ENCODE measurements at regions not wholly inside any gene's neighbourhood (a gene's known extent, or its start where the extent isn't known, plus 50 kb on each side); places are given as distances from the start of the nearest gene placed in this dataset.
A peak's percentile ranks its signal among the peaks of the same experiment; 100 is the strongest.

DNA sequence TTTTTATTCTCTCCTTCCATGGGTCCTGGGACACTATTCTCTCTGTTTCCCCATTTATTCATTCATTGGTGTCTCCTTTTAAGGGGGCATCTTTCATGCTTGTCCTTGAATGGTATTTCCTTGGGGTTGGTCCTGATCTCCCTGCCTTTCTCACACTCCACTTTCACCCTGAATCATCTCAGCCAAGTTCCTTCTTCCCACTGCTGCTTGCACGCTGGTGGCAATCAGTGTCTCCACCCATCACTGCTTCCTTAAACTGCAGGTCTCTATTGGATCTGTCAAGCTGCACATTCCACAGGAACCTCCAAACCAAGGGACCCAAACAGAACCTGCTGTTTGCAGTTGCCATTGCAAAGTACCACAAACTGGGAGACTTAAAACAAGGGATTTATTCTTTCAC is 89.3 kb upstream of the SDK2 start:
- ATAC-seq, result peak; percentile 43
- H3K27ac ChIP-seq, result no peak overlapping the region
- TF ChIP-seq, protein P1, sequence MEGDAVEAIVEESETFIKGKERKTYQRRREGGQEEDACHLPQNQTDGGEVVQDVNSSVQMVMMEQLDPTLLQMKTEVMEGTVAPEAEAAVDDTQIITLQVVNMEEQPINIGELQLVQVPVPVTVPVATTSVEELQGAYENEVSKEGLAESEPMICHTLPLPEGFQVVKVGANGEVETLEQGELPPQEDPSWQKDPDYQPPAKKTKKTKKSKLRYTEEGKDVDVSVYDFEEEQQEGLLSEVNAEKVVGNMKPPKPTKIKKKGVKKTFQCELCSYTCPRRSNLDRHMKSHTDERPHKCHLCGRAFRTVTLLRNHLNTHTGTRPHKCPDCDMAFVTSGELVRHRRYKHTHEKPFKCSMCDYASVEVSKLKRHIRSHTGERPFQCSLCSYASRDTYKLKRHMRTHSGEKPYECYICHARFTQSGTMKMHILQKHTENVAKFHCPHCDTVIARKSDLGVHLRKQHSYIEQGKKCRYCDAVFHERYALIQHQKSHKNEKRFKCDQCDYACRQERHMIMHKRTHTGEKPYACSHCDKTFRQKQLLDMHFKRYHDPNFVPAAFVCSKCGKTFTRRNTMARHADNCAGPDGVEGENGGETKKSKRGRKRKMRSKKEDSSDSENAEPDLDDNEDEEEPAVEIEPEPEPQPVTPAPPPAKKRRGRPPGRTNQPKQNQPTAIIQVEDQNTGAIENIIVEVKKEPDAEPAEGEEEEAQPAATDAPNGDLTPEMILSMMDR (IDR thresholded peaks at IDR 0.05), result no peak
- H3K27me3 ChIP-seq, result peaks cover 0 to 21% of the 10 kb centered on the region in 2 donors
- peak in 1 of 4 donors; percentile 2 for DNase-seq
- H3K36me3 ChIP-seq, result no peaks in the 10 kb centered on the region
- intact Hi-C loops (cut with DNase I), result no loop called here
- H3K4me3 ChIP-seq, result no peak overlapping the region
- peaks cover 0 to 16% of the 10 kb centered on the region in 2 donors for H3K9me3 ChIP-seq
- peaks cover 0 to 27% of the 10 kb centered on the region in 2 donors for H3K4me1 ChIP-seq

DNA sequence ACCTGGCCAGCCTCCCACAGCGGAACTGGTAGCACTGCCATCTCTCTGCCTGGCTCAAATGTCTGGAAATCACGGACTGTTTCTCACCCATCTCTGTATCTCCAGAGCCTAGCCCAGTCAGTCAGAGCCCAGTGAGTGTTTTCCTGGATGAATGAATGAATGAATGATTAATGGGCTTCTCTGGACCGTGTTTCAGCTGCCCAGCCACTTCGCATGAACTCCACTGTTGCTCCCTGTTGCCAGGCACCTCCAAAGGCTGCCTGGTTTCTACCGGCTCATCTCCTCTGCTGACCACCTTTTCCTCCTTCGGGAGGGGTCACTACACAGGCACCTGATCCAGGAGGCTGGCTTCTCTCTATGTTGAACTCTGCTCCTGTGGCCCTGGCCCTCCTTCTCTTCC is 91.0 kb upstream of the SDK2 start:
- Histone ChIP-seq H3K9me3 (peaks cover 0 to 13% of the 10 kb centered on the region in 2 donors), H3K4me3 (no peak overlapping the region), H3K36me3 (no peaks in the 10 kb centered on the region), H3K4me1 (peaks cover 0 to 35% of the 10 kb centered on the region in 2 donors), H3K27me3 (peaks cover 0 to 36% of the 10 kb centered on the region in 2 donors), H3K27ac (no peak overlapping the region)
- intact Hi-C loops (cut with DNase I), result no loop called here
- DNase-seq (no peak), ATAC-seq (no peak)
- TF ChIP-seq, protein P1 (IDR thresholded peaks at IDR 0.05), result no peak

DNA sequence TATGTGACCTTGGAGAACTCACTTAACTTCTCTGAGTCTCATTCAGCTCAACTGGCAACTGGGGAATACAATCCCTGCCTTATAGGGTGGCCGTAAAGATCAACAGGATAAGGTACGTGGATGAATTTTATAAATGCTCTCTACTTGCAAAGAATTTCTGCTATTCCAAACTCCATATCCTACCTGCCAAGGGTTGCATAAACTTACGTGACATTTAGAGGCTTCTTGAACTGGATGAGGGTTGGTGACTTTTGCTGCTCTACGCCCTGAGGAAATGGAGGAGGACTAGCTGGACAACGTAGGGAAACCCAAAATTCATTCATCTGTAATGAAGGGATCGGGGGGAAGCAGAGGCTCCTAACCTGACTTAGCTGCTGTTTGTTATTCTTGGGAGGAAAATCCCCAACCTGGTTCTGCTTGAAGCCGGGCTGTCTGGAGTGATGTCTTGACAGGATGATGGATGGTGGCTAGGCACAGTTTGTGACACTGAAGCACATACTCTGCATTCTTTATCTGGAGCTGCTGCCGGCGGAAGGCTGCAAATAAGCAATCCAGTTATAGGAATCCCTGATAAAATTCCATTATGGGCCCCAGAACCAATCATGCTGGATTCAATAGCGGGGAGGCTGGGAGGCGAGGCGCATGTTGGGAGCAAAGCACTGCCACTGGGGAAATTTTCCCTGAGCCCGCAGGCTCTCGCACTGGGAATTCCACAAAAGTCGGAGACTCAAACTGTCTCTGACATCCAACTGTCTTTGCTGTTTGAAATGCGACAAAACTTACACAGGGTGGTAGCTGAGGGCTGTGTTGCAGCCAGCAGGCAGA is 94.7 kb upstream of the SDK2 start:
- Histone ChIP-seq H3K36me3 (no peaks in the 10 kb centered on the region), H3K4me3 (no peak overlapping the region), H3K27ac (no peak overlapping the region), H3K27me3 (peaks cover 0 to 51% of the 10 kb centered on the region in 2 donors), H3K4me1 (peaks cover 0 to 21% of the 10 kb centered on the region in 2 donors), H3K9me3 (no peaks in the 10 kb centered on the region)
- no peak for ATAC-seq
- intact Hi-C loops (cut with DNase I), result no loop called here
- TF ChIP-seq, protein P1 (IDR thresholded peaks at IDR 0.05), result no peak
- peak in 1 of 4 donors; percentile 27 for DNase-seq

DNA sequence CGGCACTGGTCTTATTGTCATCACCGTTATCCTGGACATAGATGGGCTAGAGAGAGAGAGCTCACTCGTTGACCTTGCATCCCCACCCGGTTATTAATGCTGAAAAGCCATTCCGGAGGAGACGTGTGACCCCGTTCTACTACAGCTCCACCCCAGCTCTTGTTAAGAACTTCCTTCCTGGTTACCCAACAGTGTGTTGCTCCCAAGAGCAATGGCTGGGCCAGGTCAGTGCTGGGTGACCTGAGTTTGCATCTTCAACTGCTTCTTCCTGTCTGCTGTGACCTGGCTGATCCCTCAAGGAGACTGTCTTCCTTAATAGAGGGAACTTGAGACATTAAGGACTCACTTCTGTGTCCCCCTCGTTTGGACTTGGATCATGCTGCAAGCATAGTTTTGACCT is 96.1 kb upstream of the SDK2 start:
- TF ChIP-seq, protein P1 (IDR thresholded peaks at IDR 0.05), result no peak
- Histone ChIP-seq H3K9me3 (no peaks in the 10 kb centered on the region), H3K27me3 (peaks cover 0 to 42% of the 10 kb centered on the region in 2 donors), H3K27ac (no peak overlapping the region), H3K4me3 (no peak overlapping the region), H3K4me1 (peaks cover 0 to 21% of the 10 kb centered on the region in 2 donors), H3K36me3 (no peaks in the 10 kb centered on the region)
- DNase-seq, result peak in 1 of 4 donors; percentile 21
- intact Hi-C loops (cut with DNase I), result no loop called here
- ATAC-seq, result peak; percentile 41

DNA sequence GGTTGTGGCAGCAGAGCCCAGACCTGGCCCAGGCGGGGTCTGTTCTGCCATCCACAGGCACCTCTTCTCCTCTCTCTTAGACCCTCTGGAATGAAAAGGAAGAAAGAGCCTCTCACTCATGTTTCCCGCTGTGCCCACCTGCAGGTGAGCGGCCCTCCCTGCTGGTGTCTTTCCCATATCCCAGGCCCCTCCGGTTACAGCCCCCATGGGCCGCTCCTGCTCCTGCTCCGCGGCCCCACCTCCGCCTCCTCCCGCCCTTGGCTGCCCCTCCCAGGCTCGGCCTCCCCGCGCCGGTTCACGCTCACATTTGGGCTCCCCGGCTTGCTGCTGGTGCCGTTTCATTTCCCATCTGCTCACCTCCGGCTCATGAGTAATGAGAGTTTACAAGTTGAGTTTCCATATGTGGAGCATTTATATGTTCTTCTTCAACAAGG is 98.7 kb upstream of the SDK2 start:
- ATAC-seq, result no peak
- H3K9me3 ChIP-seq, result no peaks in the 10 kb centered on the region
- peaks cover 0 to 21% of the 10 kb centered on the region in 2 donors for H3K4me1 ChIP-seq
- peak in 1 of 4 donors; percentile 69 for DNase-seq
- TF ChIP-seq, protein P1 (IDR thresholded peaks at IDR 0.05), result no peak
- no peak overlapping the region for H3K4me3 ChIP-seq
- intact Hi-C loops (cut with DNase I), result no loop called here
- peaks cover 0 to 57% of the 10 kb centered on the region in 2 donors for H3K27me3 ChIP-seq
- H3K36me3 ChIP-seq, result no peaks in the 10 kb centered on the region
- no peak overlapping the region for H3K27ac ChIP-seq

Data from left lung (tissue), 4 donors.